ENCODE measurements at regions not wholly inside any gene's neighbourhood (a gene's known extent, or its start where the extent isn't known, plus 50 kb on each side); places are given as distances from the start of the nearest gene placed in this dataset.

DNA sequence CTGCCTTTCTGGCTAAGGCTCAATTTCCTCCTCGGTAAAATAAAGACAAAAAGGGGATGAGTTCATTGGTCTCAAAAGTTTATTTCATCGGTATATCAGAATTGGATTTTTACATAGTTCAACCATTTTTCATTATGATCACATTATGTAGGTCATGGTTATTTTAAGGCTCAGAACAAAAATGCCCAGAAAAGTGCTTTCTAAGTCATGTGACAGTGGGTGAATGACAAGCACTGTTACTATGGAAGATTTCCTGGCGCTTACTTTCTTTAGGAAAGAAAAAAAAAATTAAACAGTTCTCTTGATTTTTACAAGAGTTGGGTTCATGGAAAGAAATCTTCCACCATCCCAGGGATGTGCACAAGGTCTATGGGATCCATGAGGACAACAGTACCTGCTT is 117.9 kb upstream of the CES5A start:
- TF ChIP-seq, protein P1, sequence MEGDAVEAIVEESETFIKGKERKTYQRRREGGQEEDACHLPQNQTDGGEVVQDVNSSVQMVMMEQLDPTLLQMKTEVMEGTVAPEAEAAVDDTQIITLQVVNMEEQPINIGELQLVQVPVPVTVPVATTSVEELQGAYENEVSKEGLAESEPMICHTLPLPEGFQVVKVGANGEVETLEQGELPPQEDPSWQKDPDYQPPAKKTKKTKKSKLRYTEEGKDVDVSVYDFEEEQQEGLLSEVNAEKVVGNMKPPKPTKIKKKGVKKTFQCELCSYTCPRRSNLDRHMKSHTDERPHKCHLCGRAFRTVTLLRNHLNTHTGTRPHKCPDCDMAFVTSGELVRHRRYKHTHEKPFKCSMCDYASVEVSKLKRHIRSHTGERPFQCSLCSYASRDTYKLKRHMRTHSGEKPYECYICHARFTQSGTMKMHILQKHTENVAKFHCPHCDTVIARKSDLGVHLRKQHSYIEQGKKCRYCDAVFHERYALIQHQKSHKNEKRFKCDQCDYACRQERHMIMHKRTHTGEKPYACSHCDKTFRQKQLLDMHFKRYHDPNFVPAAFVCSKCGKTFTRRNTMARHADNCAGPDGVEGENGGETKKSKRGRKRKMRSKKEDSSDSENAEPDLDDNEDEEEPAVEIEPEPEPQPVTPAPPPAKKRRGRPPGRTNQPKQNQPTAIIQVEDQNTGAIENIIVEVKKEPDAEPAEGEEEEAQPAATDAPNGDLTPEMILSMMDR (IDR thresholded peaks at IDR 0.05 in 8 of 11, conservative IDR thresholded peaks at IDR 0.05 in 3 of 11): no peak
- no peak for TF ChIP-seq POLR2A (IDR thresholded peaks at IDR 0.05)
- TF ChIP-seq POLR2AphosphoS5 (IDR thresholded peaks at IDR 0.05): no peak

All from spleen (tissue), 7 donors.